CD4-positive, alpha-beta T cell treated with Interleukin-4 for 1 hour (primary cell): ENCODE measurements at regions not wholly inside any gene's neighbourhood (a gene's known extent, or its start where the extent isn't known, plus 50 kb on each side); places are given as distances from the start of the nearest gene placed in this dataset.
"Not testable (repeated sequence)": the region's sequence is repeated elsewhere in the genome, so short reads cannot be mapped to it uniquely, and the experiment has no call there.

Experiments
- DNase-seq, 2 donors: peaks; one replicate each; pipeline ENCODE4 v3.0.0-alpha.2; 2020 to 2022

DNA sequence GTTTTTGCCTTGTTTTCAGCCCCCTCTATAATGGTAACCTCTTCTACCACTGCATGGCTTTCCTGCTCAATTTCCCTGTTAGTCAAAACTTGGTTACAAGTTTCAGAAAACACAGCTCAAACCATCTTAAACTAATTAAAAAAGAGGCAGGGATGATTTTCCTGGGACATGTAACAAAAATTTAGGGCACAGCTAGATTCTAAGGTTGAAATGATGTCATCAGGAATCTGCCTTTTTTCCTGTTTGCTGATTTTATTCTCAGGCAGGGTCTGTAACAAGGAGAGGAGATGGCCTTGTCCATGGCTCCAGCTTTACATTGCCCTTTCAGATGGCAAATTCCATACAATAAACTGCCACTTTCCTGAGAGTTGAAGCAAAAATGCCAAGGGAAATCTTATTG, 157.9 kb upstream of the CREB1 start:
- DNase-seq = no peak

DNA sequence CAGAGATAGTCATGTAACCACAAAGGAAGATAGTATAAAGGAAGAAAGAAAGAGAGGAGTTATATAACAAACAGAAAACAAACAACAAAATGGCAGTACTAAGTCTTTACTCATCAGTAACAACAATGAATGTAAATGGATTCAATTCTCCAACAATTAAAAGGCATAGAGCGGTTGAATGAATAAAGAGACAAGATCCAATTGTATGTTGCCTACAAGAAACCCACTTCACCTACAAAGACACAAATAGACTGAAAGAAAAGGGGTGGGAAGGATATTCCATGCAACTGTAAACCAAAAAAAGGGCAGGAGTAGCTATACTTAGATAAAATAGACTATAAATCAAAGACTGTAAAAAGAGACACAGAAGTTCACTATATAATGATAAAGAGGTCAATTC, 157.3 kb upstream of the CREB1 start:
- DNase-seq = no peak

DNA sequence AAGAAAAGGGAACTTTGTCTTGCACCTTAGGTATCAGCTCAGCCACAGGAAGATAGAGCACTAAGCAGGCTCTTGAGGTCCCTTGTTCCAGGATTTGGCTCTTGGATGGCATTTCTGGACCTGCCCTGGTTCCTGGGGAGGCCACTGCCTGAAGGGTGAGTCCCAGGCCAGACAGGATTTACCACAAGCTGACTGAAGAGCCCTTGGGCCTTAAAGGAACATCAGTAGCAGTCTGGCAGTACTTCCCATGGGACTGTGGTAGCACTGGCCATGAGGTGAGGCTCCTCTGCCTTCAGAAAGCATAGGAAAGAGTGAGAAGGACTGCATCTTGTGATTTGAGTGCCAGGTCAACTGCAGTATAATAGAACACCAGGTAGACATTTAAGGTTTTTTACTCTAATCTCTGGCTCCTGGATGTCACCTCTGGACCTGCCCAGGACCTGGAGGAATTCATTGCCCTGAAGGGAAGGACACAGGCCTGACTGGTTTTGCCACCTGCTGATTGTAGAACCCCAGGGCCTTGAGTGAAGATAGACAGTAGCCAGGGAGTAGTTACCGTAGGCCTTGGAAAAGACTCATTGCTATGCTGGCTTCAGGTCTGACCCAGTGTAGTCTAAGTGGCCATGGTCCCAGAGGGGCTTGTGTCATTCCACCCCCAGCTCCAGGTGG, 154.4 kb upstream of the CREB1 start:
- no peak for DNase-seq

DNA sequence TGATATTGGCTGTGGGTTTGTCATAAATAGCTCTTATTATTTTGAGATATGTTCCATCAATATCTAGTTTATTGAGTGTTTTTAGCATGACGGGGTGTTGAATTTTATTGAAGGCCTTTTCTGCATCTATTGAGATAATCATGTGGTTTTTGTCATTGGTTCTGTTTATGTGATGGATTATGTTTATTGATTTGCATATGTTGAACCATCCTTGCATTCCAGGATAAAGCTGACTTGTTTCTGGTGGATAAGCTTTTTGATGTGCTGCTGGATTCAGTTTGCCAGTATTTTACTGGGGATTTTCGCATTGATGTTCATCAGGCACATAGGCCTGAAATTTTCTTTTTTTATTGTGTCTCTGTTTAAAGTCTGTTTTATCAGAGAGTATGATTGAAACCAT, 151.1 kb upstream of the CREB1 start:
- DNase-seq = not testable (repeated sequence)

DNA sequence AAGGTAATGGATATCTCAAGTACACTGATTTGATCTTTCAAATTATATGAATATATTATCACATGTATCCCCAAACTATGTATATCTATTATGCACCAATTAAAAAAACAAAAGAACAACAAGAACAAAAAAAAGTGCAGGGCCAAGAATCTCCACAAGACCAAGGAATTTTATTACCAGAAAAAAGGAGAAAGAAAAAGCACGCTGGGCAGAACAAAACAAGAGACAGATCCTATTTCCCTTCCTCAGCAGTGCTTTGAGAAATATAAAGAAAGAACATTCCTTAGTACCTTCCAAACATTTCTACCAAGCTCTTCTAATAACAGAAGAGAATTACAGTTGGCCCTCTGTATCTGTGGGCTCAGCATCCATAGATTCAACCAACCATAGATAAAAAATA, 144.7 kb upstream of the CREB1 start:
- no peak for DNase-seq

DNA sequence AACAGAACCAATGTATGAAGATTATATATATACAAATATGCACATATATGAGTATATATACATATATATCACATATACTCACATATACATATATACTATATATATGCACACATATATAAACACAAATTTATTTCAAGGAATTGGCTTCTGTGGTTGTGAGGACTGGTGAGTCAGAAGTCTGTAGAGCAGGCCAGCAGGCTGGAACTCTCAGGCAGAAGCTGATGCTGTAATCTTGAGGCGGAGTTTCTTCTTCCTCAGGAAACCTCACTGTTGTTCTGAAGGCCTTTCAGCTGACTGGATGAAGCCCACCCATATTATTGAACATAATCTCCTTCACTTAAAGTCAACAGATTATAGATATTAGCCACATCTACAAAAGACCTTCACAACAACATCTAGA, 143.9 kb upstream of the CREB1 start:
- no peak for DNase-seq

DNA sequence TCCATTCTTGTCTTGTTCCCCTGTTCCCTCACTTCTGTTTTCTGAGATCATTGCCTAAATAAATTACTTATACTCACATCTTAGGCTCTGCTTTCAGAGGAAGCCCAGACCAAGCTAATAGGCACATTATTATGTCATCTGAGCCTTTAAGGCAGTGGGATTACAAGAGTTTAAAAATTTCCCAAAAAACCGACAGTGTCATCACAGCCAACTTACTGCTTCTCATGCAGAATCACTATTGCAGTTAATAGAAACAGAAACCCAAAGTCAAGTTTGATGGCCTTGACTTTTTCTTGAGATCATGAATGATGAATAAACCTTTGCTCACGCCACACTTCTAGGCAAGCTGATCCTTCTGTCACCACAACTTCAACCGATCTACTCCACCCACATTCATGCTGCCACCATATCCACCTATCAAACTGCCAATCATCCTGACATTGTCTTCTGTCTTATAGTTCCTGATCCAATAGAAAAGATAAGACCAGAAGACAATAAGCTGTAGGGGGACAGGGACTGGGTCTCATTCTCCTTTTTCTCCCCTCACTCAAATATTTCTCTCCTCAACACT, 142.7 kb upstream of the CREB1 start:
- no peak for DNase-seq

DNA sequence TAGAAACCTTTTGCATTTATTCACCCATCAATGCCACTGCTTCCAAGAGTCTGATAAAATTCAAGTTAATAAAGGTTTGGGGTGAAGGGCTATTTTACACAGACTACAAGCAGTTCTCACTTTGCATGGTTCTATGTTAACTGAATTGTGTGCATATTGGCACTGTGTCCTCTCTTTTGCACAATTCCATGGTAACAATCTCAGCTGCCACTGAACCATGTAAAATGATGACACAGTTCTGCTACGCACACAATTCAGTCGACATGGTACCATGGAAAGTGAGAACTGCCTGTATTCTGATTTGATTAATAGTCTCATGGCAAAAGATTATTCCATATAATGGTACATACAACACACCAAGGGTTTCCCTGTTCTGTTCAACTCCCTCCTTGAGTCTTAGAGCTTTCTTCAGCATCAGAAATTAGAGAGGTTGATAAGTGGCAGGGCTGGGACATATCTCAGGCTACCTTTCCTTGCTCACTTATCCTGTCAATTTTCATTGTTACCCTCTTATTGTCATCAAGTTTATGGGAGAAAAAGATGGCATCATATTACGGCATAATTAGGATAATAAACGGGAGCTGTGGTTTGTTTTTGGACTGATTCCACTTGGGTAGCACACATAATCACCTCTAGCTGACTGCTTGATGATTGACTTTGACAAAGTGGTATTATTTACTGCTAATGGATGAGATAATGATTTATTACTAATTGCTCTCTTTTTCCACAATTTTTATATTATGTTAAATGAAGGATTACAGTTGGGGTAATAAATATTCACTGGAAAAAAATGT, 139.3 kb upstream of the CREB1 start:
- no peak for DNase-seq

DNA sequence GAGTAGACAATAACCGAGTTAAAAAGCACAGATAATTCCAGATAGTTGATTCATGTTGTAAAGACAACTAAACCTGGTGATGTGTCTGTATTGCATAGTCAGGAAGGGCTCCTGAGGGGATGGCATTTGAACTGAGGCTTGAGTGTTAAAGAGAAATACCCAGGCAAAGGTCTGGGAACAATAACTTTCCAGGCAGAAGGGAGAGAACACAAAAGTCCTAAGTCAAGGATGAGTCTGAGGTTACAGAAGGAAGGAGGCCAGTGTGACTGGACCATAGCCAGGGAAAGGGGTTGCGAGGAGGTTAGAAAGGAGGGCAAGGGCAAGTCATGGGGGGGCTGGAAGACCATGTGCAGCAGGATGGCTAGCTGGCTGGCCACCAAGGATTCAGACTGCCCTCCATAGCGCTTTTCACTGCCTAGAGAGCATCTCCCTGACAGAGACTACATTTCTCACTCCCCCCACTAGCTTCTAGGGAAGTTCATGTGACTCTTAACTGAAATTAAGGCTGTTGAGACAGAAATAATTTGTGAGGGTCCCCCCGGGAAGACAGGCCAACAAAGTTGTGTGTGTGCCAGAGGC, 135.5 kb upstream of the CREB1 start:
- DNase-seq = no peak

DNA sequence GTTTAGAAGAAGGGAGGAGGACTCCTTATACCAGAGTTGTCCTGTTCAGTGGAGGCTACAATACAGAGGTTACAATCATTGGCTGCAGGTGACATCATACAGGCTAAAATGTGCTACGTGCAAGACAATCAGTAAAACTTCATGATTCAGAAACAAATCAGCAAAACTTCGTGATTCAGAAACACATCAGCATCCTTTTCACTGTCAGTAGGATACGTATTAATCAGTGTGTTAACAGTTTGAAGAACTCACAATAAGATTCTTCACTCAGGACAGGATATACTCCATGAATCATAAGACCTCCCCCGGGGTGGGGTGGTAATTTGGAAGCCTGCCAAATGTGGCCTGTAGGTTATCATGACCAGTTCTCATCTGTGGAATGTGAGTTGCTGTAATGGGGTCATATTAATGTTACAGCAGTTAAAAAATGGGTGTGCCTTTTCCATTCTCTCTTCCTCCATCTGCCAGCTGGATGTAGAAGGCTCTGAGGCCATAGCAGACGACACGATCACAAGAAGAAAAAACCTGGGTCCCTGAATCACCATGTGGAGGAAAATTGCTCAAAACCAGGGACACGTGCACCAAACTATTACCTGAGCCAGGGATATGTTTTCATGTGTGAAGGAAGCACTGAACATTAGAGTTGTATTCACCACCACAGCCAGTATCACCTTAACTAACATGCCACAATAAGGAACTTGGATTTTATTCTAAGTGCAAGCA, 134.8 kb upstream of the CREB1 start:
- no peak for DNase-seq

DNA sequence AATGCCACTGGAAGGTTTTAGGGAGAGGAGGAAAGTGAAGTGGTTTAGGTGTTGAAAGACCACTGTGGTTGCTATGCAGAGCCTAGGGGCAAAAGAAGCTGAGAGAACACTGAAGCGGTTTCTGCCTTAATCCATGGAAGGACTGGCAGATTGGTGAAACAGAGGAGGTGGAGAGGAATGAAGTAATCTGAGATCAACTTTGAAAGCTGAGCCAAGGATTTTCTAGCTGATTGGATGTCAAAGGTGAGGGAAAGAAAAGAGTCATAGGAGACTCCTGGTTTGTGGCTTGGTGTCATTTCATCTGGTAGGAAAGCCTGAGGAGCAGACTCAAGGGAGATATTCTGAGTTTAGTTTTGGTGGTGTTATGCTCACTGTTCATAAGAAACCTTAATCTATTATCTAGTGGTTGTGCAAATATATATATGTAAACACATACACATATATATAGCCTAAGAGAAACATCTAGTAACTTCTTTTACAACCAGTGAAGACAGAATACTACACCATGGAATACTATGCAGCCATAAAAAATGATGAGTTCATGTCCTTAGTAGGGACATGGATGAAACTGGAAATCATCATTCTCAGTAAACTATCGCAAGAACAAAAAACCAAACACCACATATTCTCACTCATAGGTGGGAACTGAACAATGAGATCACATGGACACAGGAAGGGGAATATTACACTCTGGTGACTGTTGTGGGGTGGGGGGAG, 134.1 kb upstream of the CREB1 start:
- DNase-seq = no peak

DNA sequence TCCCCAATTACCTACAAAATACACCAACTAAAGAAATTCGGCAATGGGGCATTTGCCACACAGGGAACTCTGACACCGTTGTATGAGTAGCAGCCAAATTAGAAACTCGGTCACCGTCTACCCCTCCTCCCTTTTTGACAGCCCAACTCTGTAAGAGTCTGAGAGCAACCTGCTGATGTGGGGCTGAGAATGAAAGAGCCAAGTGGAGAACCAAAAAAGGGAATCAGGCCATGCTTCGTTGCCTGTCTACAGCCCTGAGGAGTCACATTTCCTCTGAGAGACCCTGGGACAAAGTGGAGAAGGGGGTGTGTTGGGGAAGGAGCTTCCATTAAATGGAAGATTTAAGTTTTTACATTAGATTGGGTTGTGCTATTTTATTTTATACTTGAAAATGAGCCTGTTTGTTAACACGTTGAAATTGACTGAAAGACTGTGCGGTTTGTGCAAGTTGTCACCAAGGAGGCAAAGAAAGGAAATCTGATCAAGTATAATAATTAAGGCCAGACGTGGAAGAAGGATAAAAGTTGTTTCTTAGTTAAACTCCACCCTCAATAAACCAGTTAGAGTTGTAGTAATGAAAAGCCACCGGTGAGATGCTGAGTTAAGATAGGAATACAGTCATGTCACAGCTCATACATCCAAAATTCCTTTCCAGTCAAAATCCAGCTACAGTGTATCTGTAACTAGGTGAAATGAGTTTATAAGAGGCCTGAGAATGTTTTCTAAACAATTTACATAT, 131.7 kb upstream of the CREB1 start:
- no peak for DNase-seq

DNA sequence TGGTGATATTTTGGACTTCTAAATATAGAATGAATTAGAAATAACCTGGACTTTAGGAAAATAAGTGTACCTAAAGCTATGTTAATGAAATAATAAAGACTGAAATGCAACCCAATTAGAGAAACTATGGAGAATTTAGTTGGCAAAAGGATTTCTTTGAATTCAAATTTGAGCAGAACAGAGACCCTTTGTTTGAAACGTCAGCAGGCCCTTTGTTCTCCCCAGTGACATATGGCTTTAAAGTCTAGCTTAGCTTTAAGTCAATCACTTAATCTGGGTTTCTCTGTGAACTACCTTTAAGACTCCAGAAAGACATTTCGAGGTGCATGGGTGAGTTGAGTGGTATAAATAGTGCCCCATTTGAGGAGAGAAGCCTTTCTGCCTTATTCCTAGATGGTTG, 130.5 kb upstream of the CREB1 start:
- DNase-seq = no peak

DNA sequence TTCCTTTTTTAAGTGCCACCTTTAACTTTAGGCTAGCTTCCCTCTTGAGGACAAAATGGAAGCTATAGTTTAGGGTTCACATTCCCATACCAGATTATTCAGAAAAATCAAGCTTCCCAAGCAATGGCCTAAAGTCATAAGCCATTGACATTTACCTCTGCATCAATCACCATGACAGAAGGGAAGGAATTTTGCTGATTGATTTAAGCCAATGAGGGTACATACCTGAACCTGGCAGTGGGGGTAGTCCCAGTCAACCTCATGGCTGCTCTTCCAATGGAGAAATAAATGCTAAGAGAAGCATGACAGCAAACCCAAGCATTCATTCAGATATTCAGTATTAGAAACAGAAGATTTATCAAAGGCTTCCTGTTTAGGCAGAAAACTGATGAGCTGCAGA, 128.4 kb upstream of the CREB1 start:
- no peak for DNase-seq

DNA sequence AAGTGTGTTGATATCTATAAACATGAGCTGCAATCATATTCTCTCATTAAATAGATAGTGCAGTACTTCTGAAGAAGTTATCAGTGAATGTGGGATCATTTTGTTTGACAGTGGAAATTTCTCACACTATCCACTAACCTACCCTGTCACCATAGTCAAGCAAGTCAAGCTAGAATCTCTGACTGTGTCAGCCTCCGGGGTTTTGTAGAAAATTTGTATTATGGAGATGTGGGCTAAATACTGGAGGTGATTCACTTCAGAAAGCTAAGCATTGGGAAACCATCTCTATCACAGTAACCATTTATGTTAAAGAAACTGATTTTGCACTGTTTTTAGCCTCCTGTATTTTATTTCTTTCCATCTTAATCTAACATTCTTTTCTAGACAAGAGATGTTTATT, 126.6 kb upstream of the CREB1 start:
- DNase-seq = no peak

DNA sequence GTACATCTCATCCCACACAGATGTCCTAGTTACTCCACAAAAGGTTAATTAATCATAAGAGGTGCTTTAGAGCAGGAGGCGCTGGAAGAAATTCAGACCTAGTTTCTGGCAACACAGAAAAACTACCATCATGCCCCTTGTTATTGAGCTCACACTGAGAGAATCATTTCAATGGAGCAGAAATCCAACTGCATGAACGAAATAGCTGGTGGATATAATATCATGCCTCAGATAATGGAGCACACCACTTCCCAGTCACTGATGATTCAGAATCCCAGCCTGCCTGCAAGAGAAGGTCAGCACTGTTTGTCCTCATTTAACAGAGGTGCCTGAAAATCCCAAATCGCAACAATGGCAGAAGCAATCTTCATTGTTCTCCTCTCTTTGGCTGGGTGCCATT, 125.8 kb upstream of the CREB1 start:
- no peak for DNase-seq

DNA sequence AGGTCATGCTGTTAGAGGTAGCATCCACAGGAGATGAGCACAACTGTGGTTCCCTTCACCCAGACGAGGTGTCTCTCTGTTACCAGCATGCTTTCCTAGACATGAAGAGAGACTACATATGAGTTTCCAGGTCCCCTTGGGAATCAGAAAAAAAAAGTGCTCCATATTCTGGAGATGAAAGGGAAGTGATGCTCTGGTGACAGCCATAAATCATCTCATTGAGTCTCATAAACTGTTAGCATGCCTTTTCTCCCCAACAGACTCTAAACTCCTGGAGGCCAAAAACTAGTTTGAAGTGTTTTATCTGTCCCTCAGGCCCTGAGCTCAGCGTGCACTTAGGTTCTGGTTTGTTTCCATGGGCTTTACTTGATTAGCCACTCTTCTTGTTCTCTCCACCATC, 124.6 kb upstream of the CREB1 start:
- DNase-seq = no peak

DNA sequence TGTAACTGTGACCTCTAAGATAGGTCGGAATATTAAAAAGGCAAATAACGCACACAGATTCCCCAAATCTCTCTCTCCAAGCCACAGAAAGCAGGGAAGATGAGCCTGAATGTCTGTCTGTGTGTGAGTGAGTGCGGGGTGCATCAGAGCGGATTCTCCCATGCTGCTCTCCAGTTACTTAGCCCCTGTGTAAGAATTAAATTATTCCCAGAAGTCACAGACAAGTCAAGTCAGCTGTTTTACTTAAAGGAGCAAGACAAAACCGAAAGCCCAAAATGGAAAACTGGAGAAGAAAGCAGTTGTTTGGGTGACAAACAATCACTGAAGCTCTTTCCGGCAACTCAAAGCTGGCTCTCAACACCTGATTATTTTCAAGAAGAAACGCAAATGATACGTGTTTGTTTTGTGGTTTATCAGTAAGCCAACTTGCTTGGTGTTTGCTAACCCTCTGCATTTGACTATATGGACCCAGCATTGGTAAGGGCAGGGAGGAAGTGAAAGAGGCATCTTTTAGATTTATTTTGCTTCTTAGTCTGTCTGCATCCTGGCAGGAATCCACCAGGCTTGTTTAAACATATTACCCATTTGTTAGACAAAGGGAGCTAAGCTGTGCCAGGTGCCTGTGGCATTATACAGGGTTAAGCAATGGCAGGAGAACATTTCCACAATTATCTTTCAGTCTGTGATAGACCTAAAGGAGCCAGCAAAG, 121.5 kb upstream of the CREB1 start:
- no peak for DNase-seq

DNA sequence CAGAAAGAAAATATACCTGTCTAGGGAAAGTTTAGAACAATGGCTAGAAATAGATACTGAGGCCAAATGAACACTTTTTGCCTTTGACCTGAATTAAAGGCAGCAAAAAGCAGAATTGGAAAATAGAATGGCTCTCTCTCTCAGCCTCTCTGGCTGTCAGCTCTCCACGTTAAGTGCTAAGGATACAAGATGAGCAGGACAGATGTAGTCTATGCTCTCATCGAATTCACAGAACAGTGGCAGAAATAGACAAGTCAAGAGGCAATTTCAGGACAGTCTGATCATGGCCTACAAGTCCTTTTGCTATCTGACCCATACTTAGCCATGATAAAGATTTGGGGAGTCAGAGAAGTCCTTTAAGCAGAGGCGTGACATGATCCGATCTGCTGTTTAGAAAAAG, 120.2 kb upstream of the CREB1 start:
- no peak for DNase-seq

DNA sequence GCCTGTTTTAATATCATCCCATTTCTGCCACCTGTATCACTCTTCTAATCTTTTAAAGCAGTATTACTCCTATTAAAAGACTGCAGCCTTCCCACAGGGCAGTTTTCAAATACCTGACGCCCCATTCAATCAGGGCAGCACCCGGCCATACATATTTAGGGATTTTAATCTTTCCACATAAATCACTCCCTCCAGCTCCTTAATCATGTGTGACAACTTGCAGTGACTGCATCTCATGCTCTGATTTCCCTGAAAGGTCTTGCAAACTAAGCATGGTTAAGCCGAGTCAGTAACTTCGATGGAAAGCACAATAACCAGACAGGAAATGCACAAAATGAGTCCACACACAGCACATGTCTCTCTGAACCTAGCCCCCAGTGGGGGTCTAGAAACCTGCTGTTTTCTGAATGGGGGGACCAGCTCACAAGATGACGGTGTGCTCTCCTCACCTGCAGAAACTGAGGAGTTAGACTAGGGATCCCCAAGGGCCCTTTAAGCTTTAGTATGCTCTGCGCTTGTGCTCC, 116.9 kb upstream of the CREB1 start:
- no peak for DNase-seq

DNA sequence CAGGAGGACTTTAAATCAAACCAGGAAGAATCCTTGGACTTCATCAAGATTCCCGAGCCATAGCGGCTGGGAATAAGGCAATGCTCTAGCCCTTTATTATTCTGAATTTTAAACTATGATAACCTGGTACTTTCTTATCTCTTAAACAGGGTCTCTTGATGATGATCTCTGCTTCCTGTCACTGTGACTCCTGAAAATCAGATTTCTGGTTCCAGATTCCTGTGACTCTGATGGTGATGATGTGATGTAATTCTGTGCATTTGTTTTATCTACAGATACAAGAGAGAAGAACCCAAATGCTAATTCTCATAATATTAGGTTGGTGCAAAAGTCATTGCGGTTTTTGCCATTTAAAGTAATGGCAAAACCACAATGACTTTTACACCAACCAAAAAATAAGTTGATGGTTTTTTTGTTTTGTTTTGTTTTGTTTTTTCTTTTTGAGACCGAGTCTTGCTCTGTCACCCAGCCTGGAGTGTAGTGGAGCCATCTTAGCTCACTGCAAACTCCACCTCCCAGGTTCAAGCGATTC, 116.3 kb upstream of the CREB1 start:
- DNase-seq = no peak
